Natural killer cell (primary cell): ENCODE measurements at regions not wholly inside any gene's neighbourhood (a gene's known extent, or its start where the extent isn't known, plus 50 kb on each side); places are given as distances from the start of the nearest gene placed in this dataset.

Experiments used
- ATAC-seq, 3 donors: fragments of 150-1000 bp in 2 of 3; fragments of 200-7000 bp in 1 of 3; cut with Tn5 transposase; 1 replicate in 1 of 3; 2 replicates in 2 of 3; pipeline ENCODE4 v1.10.0; 2021; ENCODE audit warnings: mild to moderate bottlenecking in 2 of 3, moderate library complexity in 2 of 3
- DNase-seq, 2 donors: peaks; one replicate each; pipeline versions ENCODE4 v3.0.0 to v3.0.0-alpha.2; 2013 to 2021; ENCODE audit warnings: mixed read lengths in 1 of 2
- H3K27ac ChIP-seq: one replicate; pipeline ENCODE4 v1.5.1; 2013; ENCODE audit warnings: mild to moderate bottlenecking, low read length
- H3K27me3 ChIP-seq: one replicate; pipeline ENCODE4 v1.6.1; 2013; ENCODE audit warnings: low read length; ENCODE audit not compliant: control insufficient read depth, insufficient read depth
- H3K36me3 ChIP-seq: one replicate; pipeline ENCODE4 v1.6.1; 2013; ENCODE audit warnings: low read length; ENCODE audit not compliant: control insufficient read depth, insufficient read depth
- H3K4me1 ChIP-seq: one replicate; pipeline ENCODE4 v1.6.1; 2013; ENCODE audit warnings: low read length; ENCODE audit not compliant: control insufficient read depth, insufficient read depth
- H3K4me3 ChIP-seq: one replicate; pipeline ENCODE4 v1.5.1; 2013; ENCODE audit warnings: low read length
- H3K9me3 ChIP-seq: one replicate; pipeline ENCODE4 v1.6.1; 2013; ENCODE audit warnings: low read length; ENCODE audit not compliant: control insufficient read depth, insufficient read depth
- H3K27ac Mint-ChIP-seq, 2 donors: one replicate each; pipeline ENCODE4 v1.8.0; 2022; ENCODE audit warnings: mild to moderate bottlenecking in 2 of 2, mixed read lengths in 2 of 2, moderate library complexity in 1 of 2
- H3K27me3 Mint-ChIP-seq, 2 donors: one replicate each; pipeline ENCODE4 v1.8.0; 2022; ENCODE audit warnings: low read depth in 2 of 2, mixed read lengths in 2 of 2
- H3K36me3 Mint-ChIP-seq: one replicate; pipeline ENCODE4 v1.8.0; 2022; ENCODE audit warnings: mixed read lengths
- H3K4me1 Mint-ChIP-seq, 2 donors: one replicate each; pipeline ENCODE4 v1.8.0; 2022; ENCODE audit warnings: mixed read lengths in 2 of 2
- H3K4me3 Mint-ChIP-seq: one replicate; pipeline ENCODE4 v1.8.0; 2022; ENCODE audit warnings: mild to moderate bottlenecking, moderate library complexity, mixed read lengths
- H3K9me3 Mint-ChIP-seq, 2 donors: one replicate each; pipeline ENCODE4 v1.8.0; 2022; ENCODE audit warnings: mixed read lengths in 2 of 2
- WGBS: methylation state at CpG from one replicate; pipeline ENCODE4 v1.1.7; 2013; ENCODE audit warnings: missing lambda C conversion rate; ENCODE audit not compliant: insufficient coverage; 5-methylcytosine and 5-hydroxymethylcytosine counted together
- intact Hi-C: fragments of 100-400 bp; cut with micrococcal nuclease; formaldehyde crosslinking; loops from one replicate; pipeline ENCODE4 v1.14.2; 2022
- TF ChIP-seq, protein P1 (sequence below): fragments of 200-600 bp; IDR thresholded peaks from one replicate; pipeline ENCODE4 v1.8.0; 2022; ENCODE audit warnings: antibody characterized with exemption

DNA sequence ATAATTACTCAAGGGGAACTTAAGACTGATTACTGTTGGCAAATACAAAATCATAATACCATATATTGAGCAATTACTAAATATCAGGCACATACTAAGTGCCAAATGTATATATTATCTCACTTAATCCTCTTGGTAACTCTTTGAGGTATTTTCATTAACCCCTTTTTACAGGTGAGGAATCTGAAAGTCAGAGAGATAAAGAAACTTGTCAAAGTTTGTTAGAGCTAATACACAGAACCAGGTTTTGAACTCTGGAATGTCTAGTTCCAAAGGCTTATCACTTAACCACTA lies 80.3 kb downstream of the LLPH start:
- DNase-seq (no peak), ATAC-seq (no peak)
- Mint-ChIP-seq H3K4me1 (no peaks in the 10 kb centered on the region), H3K27ac (no peak overlapping the region), H3K27me3 (peaks cover 10 to 11% of the 10 kb centered on the region in 2 donors), H3K4me3 (no peak overlapping the region), H3K9me3 (no peaks in the 10 kb centered on the region), H3K36me3 (no peaks in the 10 kb centered on the region)
- Histone ChIP-seq H3K9me3 (no peaks in the 10 kb centered on the region), H3K4me1 (no peaks in the 10 kb centered on the region), H3K36me3 (no peaks in the 10 kb centered on the region), H3K27ac (no peak overlapping the region), H3K4me3 (no peak overlapping the region), H3K27me3 (no peaks in the 10 kb centered on the region)
- TF ChIP-seq, protein P1, sequence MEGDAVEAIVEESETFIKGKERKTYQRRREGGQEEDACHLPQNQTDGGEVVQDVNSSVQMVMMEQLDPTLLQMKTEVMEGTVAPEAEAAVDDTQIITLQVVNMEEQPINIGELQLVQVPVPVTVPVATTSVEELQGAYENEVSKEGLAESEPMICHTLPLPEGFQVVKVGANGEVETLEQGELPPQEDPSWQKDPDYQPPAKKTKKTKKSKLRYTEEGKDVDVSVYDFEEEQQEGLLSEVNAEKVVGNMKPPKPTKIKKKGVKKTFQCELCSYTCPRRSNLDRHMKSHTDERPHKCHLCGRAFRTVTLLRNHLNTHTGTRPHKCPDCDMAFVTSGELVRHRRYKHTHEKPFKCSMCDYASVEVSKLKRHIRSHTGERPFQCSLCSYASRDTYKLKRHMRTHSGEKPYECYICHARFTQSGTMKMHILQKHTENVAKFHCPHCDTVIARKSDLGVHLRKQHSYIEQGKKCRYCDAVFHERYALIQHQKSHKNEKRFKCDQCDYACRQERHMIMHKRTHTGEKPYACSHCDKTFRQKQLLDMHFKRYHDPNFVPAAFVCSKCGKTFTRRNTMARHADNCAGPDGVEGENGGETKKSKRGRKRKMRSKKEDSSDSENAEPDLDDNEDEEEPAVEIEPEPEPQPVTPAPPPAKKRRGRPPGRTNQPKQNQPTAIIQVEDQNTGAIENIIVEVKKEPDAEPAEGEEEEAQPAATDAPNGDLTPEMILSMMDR, result no peak
- intact Hi-C loops, result no loop called here

GRCh38 chr12:66049538-66050282 lies 80.8 kb downstream of the LLPH start:
- H3K4me1 Mint-ChIP-seq, result no peaks in the 10 kb centered on the region
- Histone ChIP-seq H3K9me3 (no peaks in the 10 kb centered on the region), H3K27me3 (no peaks in the 10 kb centered on the region), H3K36me3 (no peaks in the 10 kb centered on the region), H3K27ac (no peak overlapping the region), H3K4me1 (no peaks in the 10 kb centered on the region), H3K4me3 (no peak overlapping the region)
- no peaks in the 10 kb centered on the region for H3K9me3 Mint-ChIP-seq
- no peak overlapping the region for H3K27ac Mint-ChIP-seq
- intact Hi-C loops, result no loop called here
- H3K36me3 Mint-ChIP-seq, result no peaks in the 10 kb centered on the region
- H3K4me3 Mint-ChIP-seq, result no peak overlapping the region
- TF ChIP-seq, protein P1, result no peak
- DNase-seq (no peak), ATAC-seq (no peak)
- H3K27me3 Mint-ChIP-seq, result peaks cover 9 to 10% of the 10 kb centered on the region in 2 donors

DNA sequence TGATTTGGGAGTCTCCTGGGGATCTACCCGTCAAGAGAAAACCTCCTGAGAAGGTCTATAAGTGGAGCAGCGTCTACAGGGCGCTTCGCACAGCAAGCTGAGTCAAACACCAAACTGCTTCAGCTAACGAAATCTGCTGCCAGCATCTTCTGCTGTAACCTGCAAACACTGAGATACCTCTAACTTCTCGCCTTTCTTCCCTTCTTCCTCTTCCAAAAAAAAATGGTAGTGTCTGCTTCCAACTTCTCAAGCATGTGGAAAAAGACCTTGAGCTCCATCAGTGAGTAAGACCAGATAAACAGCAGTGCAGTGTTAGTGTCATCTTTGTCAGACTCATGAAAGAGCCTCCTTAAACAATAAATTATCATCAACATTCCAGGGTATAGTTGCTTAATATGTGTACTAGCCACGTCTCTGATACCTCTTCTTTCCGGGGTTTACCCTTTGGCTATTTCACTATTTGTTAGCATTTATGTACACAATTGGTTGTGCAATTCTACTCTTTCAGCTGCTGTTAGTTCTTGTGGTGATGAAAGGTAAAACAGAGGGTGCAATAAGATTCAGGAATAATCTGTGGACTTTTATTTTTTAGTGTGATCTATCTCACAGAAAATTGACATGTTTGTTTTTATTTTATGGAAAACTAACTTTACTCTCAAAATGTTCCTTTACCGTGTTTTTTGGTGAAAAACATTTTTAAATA lies 81.6 kb downstream of the LLPH start:
- H3K9me3 Mint-ChIP-seq, result no peaks in the 10 kb centered on the region
- intact Hi-C loops, result no loop called here

More for the DNA sequence above, 81.6 kb downstream of the LLPH start:
- H3K36me3 Mint-ChIP-seq, result no peaks in the 10 kb centered on the region
- Histone ChIP-seq H3K9me3 (no peaks in the 10 kb centered on the region), H3K4me3 (no peak overlapping the region), H3K4me1 (no peaks in the 10 kb centered on the region), H3K27me3 (no peaks in the 10 kb centered on the region), H3K36me3 (no peaks in the 10 kb centered on the region), H3K27ac (no peak overlapping the region)
- H3K27me3 Mint-ChIP-seq, result peaks cover 4 to 10% of the 10 kb centered on the region in 2 donors
- H3K4me1 Mint-ChIP-seq, result no peaks in the 10 kb centered on the region
- TF ChIP-seq, protein P1, result no peak
- no peak overlapping the region for H3K27ac Mint-ChIP-seq
- DNase-seq, result no peak
- H3K4me3 Mint-ChIP-seq, result no peak overlapping the region
- 89% methylated on average over 7 of the region's 9 CpGs for WGBS
- no peak for ATAC-seq
